Hepatocyte (in vitro differentiated cells): ENCODE measurements at regions not wholly inside any gene's neighbourhood (a gene's known extent, or its start where the extent isn't known, plus 50 kb on each side); places are given as distances from the start of the nearest gene placed in this dataset.

ENCODE experiments used
- DNase-seq: peaks from one replicate; pipeline ENCODE4 v3.0.0-alpha.2; 2016; ENCODE audit warnings: low spot score
- H2AFZ ChIP-seq: fragments of 200-600 bp; sonication (generic); 2 replicates; pipeline ENCODE4 v1.6.0; 2016; ENCODE audit warnings: antibody characterized with exemption, mild to moderate bottlenecking
- H3K27ac ChIP-seq: fragments of 200-600 bp; sonication (generic); 2 replicates; pipeline ENCODE4 v1.5.1; 2016; ENCODE audit warnings: mild to moderate bottlenecking
- H3K27me3 ChIP-seq: fragments of 200-600 bp; sonication (generic); 2 replicates; pipeline ENCODE4 v1.6.1; 2016
- H3K36me3 ChIP-seq: fragments of 200-600 bp; sonication (generic); replicated peaks from 2 replicates; pipeline ENCODE4 v1.5.1; 2016; ENCODE audit warnings: low read depth; ENCODE audit not compliant: insufficient read depth
- H3K4me1 ChIP-seq: fragments of 200-600 bp; sonication (generic); 2 replicates; pipeline ENCODE4 v1.5.1; 2016; ENCODE audit warnings: mild to moderate bottlenecking, moderate library complexity; ENCODE audit not compliant: insufficient read depth
- H3K4me2 ChIP-seq: fragments of 200-600 bp; sonication (generic); 2 replicates; pipeline ENCODE4 v1.6.0; 2016
- H3K4me3 ChIP-seq: fragments of 200-600 bp; sonication (generic); 2 replicates; pipeline ENCODE4 v1.5.1; 2016; ENCODE audit warnings: mild to moderate bottlenecking
- H3K79me2 ChIP-seq: fragments of 200-600 bp; sonication (generic); 2 replicates; pipeline ENCODE4 v1.6.0; 2017; ENCODE audit warnings: mild to moderate bottlenecking
- H3K9me2 ChIP-seq: fragments of 200-600 bp; sonication (generic); replicated peaks from 2 replicates; pipeline ENCODE4 v1.6.0; 2017; ENCODE audit warnings: mild to moderate bottlenecking; ENCODE audit not compliant: insufficient read depth
- H3K9me3 ChIP-seq: fragments of 200-600 bp; sonication (generic); 2 replicates; pipeline ENCODE4 v1.5.1; 2016; ENCODE audit warnings: low read depth, mild to moderate bottlenecking
- H4K20me1 ChIP-seq: fragments of 200-600 bp; sonication (generic); 2 replicates; pipeline ENCODE4 v1.6.0; 2016; ENCODE audit warnings: mild to moderate bottlenecking; ENCODE audit not compliant: insufficient read depth, poor library complexity, severe bottlenecking
- CTCF ChIP-seq: fragments of 200-600 bp; sonication (generic); IDR thresholded peaks from 2 replicates; pipeline ENCODE4 v1.5.1; 2016; ENCODE audit warnings: antibody characterized with exemption, mild to moderate bottlenecking; ENCODE audit not compliant: poor library complexity
- EZH2 ChIP-seq: fragments of 200-600 bp; sonication (generic); IDR thresholded peaks from 2 replicates; pipeline ENCODE4 v1.6.1; 2016; ENCODE audit warnings: antibody characterized with exemption, mild to moderate bottlenecking, borderline replicate concordance
- EZH2phosphoT487 ChIP-seq: fragments of 200-600 bp; sonication (generic); IDR thresholded peaks from one replicate; pipeline ENCODE4 v1.6.1; 2018; ENCODE audit warnings: antibody characterized with exemption, mild to moderate bottlenecking, low read depth, moderate library complexity; ENCODE audit not compliant: unreplicated experiment, severe bottlenecking
- WGBS: methylation state at CpG from one replicate; pipeline ENCODE4 v1.1.6; 2016; ENCODE audit warnings: low lambda C conversion rate; ENCODE audit errors: missing lambda C conversion rate; 5-methylcytosine and 5-hydroxymethylcytosine counted together

DNA sequence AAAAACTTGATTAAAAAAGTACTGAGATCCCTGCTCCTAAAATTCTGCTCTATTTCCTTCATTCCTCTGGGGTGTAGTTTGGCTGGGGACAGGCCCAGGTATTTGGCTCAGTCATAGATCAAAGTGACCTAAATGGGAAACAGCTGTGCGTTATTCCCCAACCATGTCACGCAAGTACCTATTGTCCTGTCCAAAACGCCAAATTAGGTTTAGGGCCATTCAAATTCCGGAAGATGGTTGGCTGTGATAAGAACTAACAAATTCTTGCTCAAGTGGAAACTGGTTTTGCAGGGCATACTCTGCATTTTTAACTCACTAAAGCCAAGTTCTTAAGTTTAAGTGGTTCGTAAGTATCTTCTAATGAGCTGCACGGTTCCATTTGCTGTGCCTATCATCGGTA, 147.6 kb upstream of the TMEM170B start:
- Histone ChIP-seq H4K20me1 (no peaks in the 10 kb centered on the region), H3K4me3 (no peak overlapping the region), H3K79me2 (no peaks in the 10 kb centered on the region), H3K4me1 (peaks cover 16% of the 10 kb centered on the region), H3K36me3 (no peaks in the 10 kb centered on the region), H2AFZ (no peak overlapping the region), H3K4me2 (no peak overlapping the region), H3K27ac (peak overlapping the region; percentile 42), H3K27me3 (no peaks in the 10 kb centered on the region), H3K9me3 (no peaks in the 10 kb centered on the region), H3K9me2 (no peaks in the 10 kb centered on the region)
- no peak for DNase-seq
- 43% methylated on average over 7 of the region's 7 CpGs for WGBS
- TF ChIP-seq CTCF (no peak), EZH2phosphoT487 (no peak), EZH2 (no peak)

- no peaks in the 10 kb centered on the region for H3K9me2 ChIP-seq
- H3K27me3 ChIP-seq = no peaks in the 10 kb centered on the region
- H3K36me3 ChIP-seq = no peaks in the 10 kb centered on the region
- no peak for DNase-seq
- H3K4me1 ChIP-seq = peaks cover 16% of the 10 kb centered on the region
- whole genome bisulfite sequencing = 86% methylated on average over 5 of the region's 5 CpGs
- H3K4me2 ChIP-seq = no peak overlapping the region
- no peak overlapping the region for H3K4me3 ChIP-seq
- H4K20me1 ChIP-seq = no peaks in the 10 kb centered on the region
- H2AFZ ChIP-seq = no peak overlapping the region
- TF ChIP-seq CTCF (no peak), EZH2 (no peak), EZH2phosphoT487 (no peak)
- H3K9me3 ChIP-seq = no peaks in the 10 kb centered on the region
- no peaks in the 10 kb centered on the region for H3K79me2 ChIP-seq
- peak overlapping the region; percentile 42 for H3K27ac ChIP-seq
Observed at GRCh38 chr6:11388983-11389944, 148.3 kb upstream of the TMEM170B start.

GRCh38 chr6:11387707-11388430, 149.7 kb upstream of the TMEM170B start:
- no peak for DNase-seq
- H4K20me1 ChIP-seq = no peaks in the 10 kb centered on the region
- peaks cover 7% of the 10 kb centered on the region for H3K4me1 ChIP-seq
- no peak overlapping the region for H3K27ac ChIP-seq
- H2AFZ ChIP-seq = no peak overlapping the region
- no peaks in the 10 kb centered on the region for H3K9me2 ChIP-seq
- H3K9me3 ChIP-seq = no peaks in the 10 kb centered on the region
- H3K79me2 ChIP-seq = no peaks in the 10 kb centered on the region
- no peak overlapping the region for H3K4me3 ChIP-seq
- WGBS = 93% methylated on average over 5 of the region's 5 CpGs
- TF ChIP-seq EZH2 = no peak
- TF ChIP-seq EZH2phosphoT487 = no peak
- TF ChIP-seq CTCF = no peak
- H3K36me3 ChIP-seq = no peaks in the 10 kb centered on the region
- no peaks in the 10 kb centered on the region for H3K27me3 ChIP-seq
- H3K4me2 ChIP-seq = no peak overlapping the region
